Duodenal mucosa (tissue), 2 donors: ENCODE measurements at regions not wholly inside any gene's neighbourhood (a gene's known extent, or its start where the extent isn't known, plus 50 kb on each side); places are given as distances from the start of the nearest gene placed in this dataset.

Experiments
- H3K27ac ChIP-seq: one replicate; pipeline ENCODE4 v1.7.0; 2013; ENCODE audit warnings: low read depth, low read length
- H3K27me3 ChIP-seq, 2 donors: one replicate each; pipeline ENCODE4 v1.7.0; 2013; ENCODE audit warnings: low read length in 2 of 2, control low read depth in 1 of 2; ENCODE audit not compliant: insufficient read depth in 2 of 2, control insufficient read depth in 1 of 2
- H3K36me3 ChIP-seq, 2 donors: one replicate each; pipeline ENCODE4 v1.7.0; 2013; ENCODE audit warnings: low read length in 2 of 2, control low read depth in 1 of 2; ENCODE audit not compliant: insufficient read depth in 2 of 2, control insufficient read depth in 1 of 2
- H3K4me1 ChIP-seq, 2 donors: one replicate each; pipeline ENCODE4 v1.7.0; 2013; ENCODE audit warnings: low read length in 2 of 2, control low read depth in 1 of 2; ENCODE audit not compliant: insufficient read depth in 2 of 2, control insufficient read depth in 1 of 2
- H3K4me3 ChIP-seq, 2 donors: one replicate each; pipeline ENCODE4 v1.7.0; 2013; ENCODE audit warnings: low read length in 2 of 2, low read depth in 1 of 2
- H3K9ac ChIP-seq, 2 donors: one replicate each; pipeline ENCODE4 v1.7.0; 2013; ENCODE audit warnings: low read length in 2 of 2, low read depth in 1 of 2
- H3K9me3 ChIP-seq, 2 donors: one replicate each; pipeline ENCODE4 v1.7.0; 2013; ENCODE audit warnings: low read length in 2 of 2, control low read depth in 1 of 2; ENCODE audit not compliant: control insufficient read depth in 1 of 2

DNA sequence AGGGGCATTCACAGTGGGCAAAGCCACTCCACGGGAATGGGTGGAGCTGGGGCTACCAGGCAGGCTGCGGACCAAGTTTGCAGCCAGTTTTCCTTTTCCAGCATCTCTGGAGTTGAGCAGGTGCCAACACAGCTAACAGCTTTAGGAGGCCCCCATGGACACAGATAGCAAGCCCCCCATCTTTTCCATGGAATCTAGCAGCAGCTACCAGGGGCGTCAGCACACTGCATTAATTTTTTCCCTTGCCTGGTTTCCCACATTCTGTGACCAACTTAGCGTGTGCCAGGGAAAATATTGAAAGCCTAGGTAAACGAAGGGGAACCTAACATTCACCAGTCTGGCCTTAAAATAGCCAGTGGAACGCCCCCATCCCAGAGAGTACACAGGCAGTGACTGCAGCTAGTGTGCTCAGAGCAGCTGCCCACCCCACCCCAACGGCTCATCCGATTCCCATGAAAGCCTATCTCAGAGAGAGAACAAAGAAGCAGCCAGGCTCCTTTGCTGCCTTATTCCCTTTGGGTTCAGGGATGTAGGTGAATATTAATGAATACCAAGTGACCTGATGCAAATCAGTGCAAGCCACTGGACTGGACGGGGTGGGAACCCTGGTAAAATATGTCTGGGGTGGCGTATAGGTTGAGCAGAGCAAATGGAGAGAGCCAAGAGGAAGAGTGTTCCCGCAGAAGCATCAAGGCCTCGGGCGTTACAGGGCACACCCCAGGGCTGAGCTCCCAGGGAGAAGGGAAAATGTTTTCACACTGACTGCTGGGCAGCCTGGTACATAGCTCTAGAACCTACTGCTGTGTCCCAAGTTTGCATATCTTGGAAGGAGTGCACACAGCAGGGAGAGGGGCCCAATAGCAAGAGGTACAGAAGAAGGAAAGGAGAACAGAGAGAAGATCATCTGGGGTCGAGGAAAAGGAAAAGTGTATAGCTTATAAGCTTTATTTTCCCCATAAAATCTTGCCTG is 73.9 kb upstream of the SOX9 start:
- no peak overlapping the region for H3K27ac ChIP-seq
- H3K9me3 ChIP-seq: no peaks in the 10 kb centered on the region
- H3K4me3 ChIP-seq: no peak overlapping the region
- no peak overlapping the region for H3K9ac ChIP-seq
- peaks cover 0 to 6% of the 10 kb centered on the region in 2 donors for H3K27me3 ChIP-seq
- no peaks in the 10 kb centered on the region for H3K36me3 ChIP-seq
- H3K4me1 ChIP-seq: no peaks in the 10 kb centered on the region

DNA sequence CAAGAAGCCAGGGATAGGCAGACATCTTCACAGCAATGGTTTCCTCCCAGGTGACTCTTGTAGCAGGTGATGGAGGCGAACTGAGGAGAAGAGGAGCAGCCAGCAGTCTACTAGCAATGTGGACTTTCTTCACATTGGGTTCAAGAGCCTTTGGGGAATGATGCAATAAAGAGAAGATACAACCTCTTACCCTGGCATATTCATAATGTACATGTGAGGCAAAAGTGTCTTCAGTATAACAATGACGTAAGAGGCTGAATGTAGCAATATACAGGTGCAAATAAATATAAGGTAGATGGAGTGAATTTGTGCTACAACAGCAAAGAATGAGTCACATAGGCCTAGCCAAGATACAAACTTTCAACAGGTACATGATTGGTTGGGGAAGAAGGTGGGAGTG is 70.9 kb upstream of the SOX9 start:
- H3K36me3 ChIP-seq: no peaks in the 10 kb centered on the region
- peaks cover 6 to 8% of the 10 kb centered on the region in 2 donors for H3K27me3 ChIP-seq
- H3K27ac ChIP-seq: no peak overlapping the region
- H3K4me1 ChIP-seq: no peaks in the 10 kb centered on the region
- no peak overlapping the region for H3K4me3 ChIP-seq
- H3K9me3 ChIP-seq: no peaks in the 10 kb centered on the region
- H3K9ac ChIP-seq: no peak overlapping the region

DNA sequence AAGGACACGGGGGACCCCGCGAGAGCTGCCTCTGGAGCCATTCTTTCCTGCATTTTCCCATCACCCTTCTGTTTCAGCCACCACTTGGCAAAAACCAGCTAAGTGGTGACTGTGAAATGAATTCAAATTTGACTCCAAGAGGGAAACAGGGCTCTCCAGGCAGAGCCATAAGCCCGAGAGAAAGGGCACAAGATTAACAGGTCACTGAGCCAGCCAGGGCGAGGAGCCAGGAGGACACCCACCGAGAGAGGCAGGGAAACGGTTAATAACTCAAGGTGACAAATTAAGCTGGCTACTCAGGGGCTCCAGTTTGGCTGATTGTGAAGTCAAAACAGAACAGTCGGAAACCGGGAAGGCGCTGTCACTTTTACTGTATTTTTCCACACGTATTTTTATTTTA is 67.8 kb upstream of the SOX9 start:
- Histone ChIP-seq H3K4me3 (no peak overlapping the region), H3K9ac (no peak overlapping the region)

GRCh38 chr17:72053449-72053848 is 67.4 kb upstream of the SOX9 start:
- H3K27ac ChIP-seq: no peak overlapping the region
- H3K9me3 ChIP-seq: no peaks in the 10 kb centered on the region
- H3K27me3 ChIP-seq: peaks cover 6 to 8% of the 10 kb centered on the region in 2 donors
- H3K4me1 ChIP-seq: no peaks in the 10 kb centered on the region
- H3K9ac ChIP-seq: no peak overlapping the region
- H3K4me3 ChIP-seq: no peak overlapping the region
- H3K36me3 ChIP-seq: no peaks in the 10 kb centered on the region

More for the DNA sequence above, 67.8 kb upstream of the SOX9 start:
- no peak overlapping the region for H3K27ac ChIP-seq
- H3K9me3 ChIP-seq: no peaks in the 10 kb centered on the region
- H3K4me1 ChIP-seq: no peaks in the 10 kb centered on the region
- no peaks in the 10 kb centered on the region for H3K36me3 ChIP-seq
- H3K27me3 ChIP-seq: peaks cover 6 to 8% of the 10 kb centered on the region in 2 donors

DNA sequence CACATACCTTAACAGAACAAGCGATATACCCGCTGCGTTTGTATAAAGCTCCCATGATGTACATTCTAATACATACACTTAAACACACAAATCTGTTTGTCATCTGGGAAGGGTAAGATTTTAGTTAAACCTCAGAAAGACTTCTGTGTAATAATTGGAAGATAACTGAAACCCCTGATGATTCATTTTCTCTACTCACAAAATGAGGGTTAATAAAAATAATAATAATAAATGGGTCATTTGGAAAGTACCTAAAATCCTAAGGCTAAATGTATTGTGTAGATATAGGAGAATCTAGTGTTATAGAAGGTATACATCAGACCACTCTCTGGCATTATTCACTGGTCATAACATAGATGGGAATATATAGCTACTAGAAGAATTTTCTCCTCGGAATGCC is 64.7 kb upstream of the SOX9 start:
- Histone ChIP-seq H3K9me3 (no peaks in the 10 kb centered on the region), H3K9ac (no peak overlapping the region), H3K4me3 (no peak overlapping the region), H3K4me1 (no peaks in the 10 kb centered on the region), H3K27ac (no peak overlapping the region), H3K36me3 (no peaks in the 10 kb centered on the region), H3K27me3 (peaks cover 3 to 8% of the 10 kb centered on the region in 2 donors)

DNA sequence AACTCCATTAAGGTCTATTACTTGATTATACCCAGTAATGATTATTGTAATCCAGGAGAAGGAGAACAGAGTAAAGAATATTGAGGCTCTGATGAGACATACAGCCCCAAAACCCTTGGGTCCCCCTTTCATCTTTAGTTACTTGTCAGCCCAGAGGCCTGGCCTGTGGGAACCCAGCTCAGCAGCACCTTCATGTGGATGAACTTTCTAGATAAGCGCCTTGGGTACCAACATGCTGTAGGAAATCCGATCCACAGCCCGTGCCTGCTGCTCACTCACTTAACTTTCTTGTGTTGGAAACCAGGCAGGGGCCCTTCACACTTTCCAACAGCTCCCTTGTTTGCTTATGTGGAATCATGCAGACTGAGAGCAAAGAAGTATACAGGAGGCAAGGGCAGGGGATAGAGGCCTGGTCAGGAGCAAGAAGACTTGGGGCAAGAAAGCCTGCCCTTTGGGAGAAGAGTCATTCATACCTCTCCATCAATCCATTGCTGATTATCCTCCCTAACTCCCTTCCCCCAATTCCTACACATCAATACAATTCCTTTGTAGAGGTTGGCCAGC is 64.0 kb upstream of the SOX9 start:
- Histone ChIP-seq H3K4me3 (no peak overlapping the region), H3K9me3 (no peaks in the 10 kb centered on the region)

DNA sequence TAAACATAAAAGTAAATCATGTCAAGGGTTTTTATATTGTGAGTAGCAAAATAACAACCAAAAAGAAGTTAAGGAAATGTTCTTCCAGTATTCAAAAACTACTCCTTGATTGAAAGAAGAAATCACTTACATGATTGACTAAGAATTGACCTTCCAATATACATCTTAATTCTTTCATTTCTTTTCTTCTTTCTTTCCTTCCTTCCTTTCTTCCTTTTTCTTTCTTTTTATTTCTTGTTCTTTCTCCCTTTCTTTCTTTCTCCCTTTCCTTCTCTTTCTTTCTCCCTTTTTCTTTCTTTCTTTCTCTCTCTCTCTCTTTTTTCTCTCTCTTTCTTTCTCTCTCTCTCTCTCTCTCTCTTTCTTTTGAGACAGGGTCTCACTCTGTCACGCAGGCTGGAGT is 60.7 kb upstream of the SOX9 start:
- Histone ChIP-seq H3K4me1 (no peaks in the 10 kb centered on the region), H3K27me3 (no peaks in the 10 kb centered on the region), H3K36me3 (no peaks in the 10 kb centered on the region), H3K4me3 (no peak overlapping the region), H3K27ac (no peak overlapping the region), H3K9ac (no peak overlapping the region), H3K9me3 (no peaks in the 10 kb centered on the region)

More for the DNA sequence above, 64.0 kb upstream of the SOX9 start:
- Histone ChIP-seq H3K36me3 (no peaks in the 10 kb centered on the region), H3K27ac (no peak overlapping the region), H3K27me3 (peaks cover 0 to 8% of the 10 kb centered on the region in 2 donors), H3K4me1 (no peaks in the 10 kb centered on the region), H3K9ac (no peak overlapping the region)

GRCh38 chr17:72063262-72063661 is 57.6 kb upstream of the SOX9 start:
- Histone ChIP-seq H3K27ac (no peak overlapping the region), H3K9ac (no peak overlapping the region), H3K9me3 (no peaks in the 10 kb centered on the region), H3K4me3 (no peak overlapping the region), H3K27me3 (no peaks in the 10 kb centered on the region), H3K4me1 (no peaks in the 10 kb centered on the region), H3K36me3 (no peaks in the 10 kb centered on the region)

DNA sequence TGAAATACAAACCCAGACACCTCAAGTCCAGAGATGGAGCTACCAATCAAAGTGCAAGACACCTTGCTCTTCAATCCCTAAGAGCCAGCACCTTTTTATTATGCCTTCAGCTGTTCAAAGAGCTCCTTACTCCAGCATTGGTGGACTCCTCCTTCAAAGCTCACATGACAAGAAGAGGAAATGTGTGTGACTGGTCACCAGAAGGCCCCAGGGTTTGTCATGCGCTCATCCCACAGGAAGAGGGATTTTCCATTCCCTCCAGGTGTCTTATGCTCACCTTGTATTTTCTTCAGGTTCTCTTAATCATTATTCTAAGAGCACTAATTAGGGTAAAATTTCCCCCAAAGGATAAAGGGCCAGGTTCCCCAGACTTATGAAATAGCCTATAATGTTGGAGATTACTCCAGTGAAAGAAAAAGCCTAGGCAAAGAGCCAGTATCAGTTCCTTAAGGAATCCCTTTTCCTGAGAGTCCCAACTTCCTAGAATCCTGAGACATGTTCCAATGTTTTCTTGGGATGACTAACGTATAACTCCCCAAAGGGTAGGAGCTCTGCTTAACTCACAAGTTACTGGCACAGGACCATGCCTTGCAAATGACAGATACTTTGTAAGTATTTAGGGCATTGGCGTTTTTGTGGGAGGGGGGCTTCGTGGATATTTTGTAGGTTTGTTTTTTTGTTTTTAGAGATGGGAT is 56.9 kb upstream of the SOX9 start:
- Histone ChIP-seq H3K4me3 (no peak overlapping the region), H3K36me3 (no peaks in the 10 kb centered on the region), H3K27me3 (no peaks in the 10 kb centered on the region), H3K4me1 (no peaks in the 10 kb centered on the region), H3K9me3 (no peaks in the 10 kb centered on the region), H3K27ac (no peak overlapping the region), H3K9ac (no peak overlapping the region)

- Histone ChIP-seq H3K4me3 (no peak overlapping the region), H3K36me3 (no peaks in the 10 kb centered on the region), H3K27me3 (no peaks in the 10 kb centered on the region), H3K4me1 (no peaks in the 10 kb centered on the region), H3K9me3 (no peaks in the 10 kb centered on the region), H3K27ac (no peak overlapping the region), H3K9ac (no peak overlapping the region)
These were observed 56.1 kb upstream of the SOX9 start for GRCh38 chr17:72064606-72065193.
